ENCODE measurements at regions not wholly inside any gene's neighbourhood (a gene's known extent, or its start where the extent isn't known, plus 50 kb on each side); places are given as distances from the start of the nearest gene placed in this dataset.

- H3K4me3 ChIP-seq (replicated peaks in 1 of 4; ENCODE audit: control extremely low read depth in 1 of 4, insufficient read depth in 1 of 4, low read depth in 3 of 4, low read length in 4 of 4), result no peak overlapping the region
- no peaks in the 10 kb centered on the region for H3K36me3 ChIP-seq (ENCODE audit: control insufficient read depth, insufficient read depth, low read length)
- no peak overlapping the region for H3K27ac ChIP-seq (ENCODE audit: insufficient read depth, low read length)
- H3K9me3 ChIP-seq (ENCODE audit: control insufficient read depth, insufficient read depth, low read depth, low read length), result no peaks in the 10 kb centered on the region
- H3K27me3 ChIP-seq (ENCODE audit: control insufficient read depth, insufficient read depth, low read length), result no peaks in the 10 kb centered on the region
- no peak overlapping the region for H2AFZ ChIP-seq (ENCODE audit: low read length)
- H3K4me2 ChIP-seq (ENCODE audit: extremely low read depth, insufficient read depth, low read length), result no peak overlapping the region
- no peak for DNase-seq (ENCODE audit: low read depth in 2 of 2)
- H3K79me2 ChIP-seq (ENCODE audit: control insufficient read depth, insufficient read depth, low read length), result no peaks in the 10 kb centered on the region
- no peak for TF ChIP-seq CTCF (conservative IDR thresholded peaks at IDR 0.05 in 1 of 2, IDR thresholded peaks at IDR 0.05 in 1 of 2; ENCODE audit: low read depth in 1 of 2, low read length in 2 of 2)
- no peak for TF ChIP-seq EZH2 (IDR thresholded peaks at IDR 0.05; ENCODE audit: low read length, missing control alignments)
- H4K20me1 ChIP-seq (ENCODE audit: control insufficient read depth, extremely low read depth, insufficient read depth, low read length), result no peaks in the 10 kb centered on the region
- H3K9ac ChIP-seq (ENCODE audit: insufficient read depth, low read length), result no peak overlapping the region
- H3K4me1 ChIP-seq (ENCODE audit: control insufficient read depth, extremely low read depth, insufficient read depth, low read length), result no peaks in the 10 kb centered on the region
Measured at GRCh38 chr7:68006619-68007018, 1010.0 kb downstream of the TYW1 start.

GRCh38 chr7:68009716-68010115 is 1013.1 kb downstream of the TYW1 start:
- Histone ChIP-seq H3K4me3 (replicated peaks in 1 of 4; ENCODE audit: control extremely low read depth in 1 of 4, insufficient read depth in 1 of 4, low read depth in 3 of 4, low read length in 4 of 4) (no peak overlapping the region), H2AFZ (ENCODE audit: low read length) (no peak overlapping the region), H3K4me2 (ENCODE audit: extremely low read depth, insufficient read depth, low read length) (no peak overlapping the region), H3K36me3 (ENCODE audit: control insufficient read depth, insufficient read depth, low read length) (no peaks in the 10 kb centered on the region), H4K20me1 (ENCODE audit: control insufficient read depth, extremely low read depth, insufficient read depth, low read length) (no peaks in the 10 kb centered on the region), H3K79me2 (ENCODE audit: control insufficient read depth, insufficient read depth, low read length) (no peaks in the 10 kb centered on the region), H3K27me3 (ENCODE audit: control insufficient read depth, insufficient read depth, low read length) (no peaks in the 10 kb centered on the region), H3K27ac (ENCODE audit: insufficient read depth, low read length) (no peak overlapping the region), H3K9ac (ENCODE audit: insufficient read depth, low read length) (no peak overlapping the region), H3K4me1 (ENCODE audit: control insufficient read depth, extremely low read depth, insufficient read depth, low read length) (no peaks in the 10 kb centered on the region), H3K9me3 (ENCODE audit: control insufficient read depth, insufficient read depth, low read depth, low read length) (no peaks in the 10 kb centered on the region)
- peak in 1 of 2 donors; percentile 21 for DNase-seq (ENCODE audit: low read depth in 2 of 2)
- no peak for TF ChIP-seq CTCF (conservative IDR thresholded peaks at IDR 0.05 in 1 of 2, IDR thresholded peaks at IDR 0.05 in 1 of 2; ENCODE audit: low read depth in 1 of 2, low read length in 2 of 2)
- no peak for TF ChIP-seq EZH2 (IDR thresholded peaks at IDR 0.05; ENCODE audit: low read length, missing control alignments)

- no peak for DNase-seq (ENCODE audit: low read depth in 2 of 2)
- H3K4me2 ChIP-seq (ENCODE audit: extremely low read depth, insufficient read depth, low read length), result no peak overlapping the region
- no peaks in the 10 kb centered on the region for H4K20me1 ChIP-seq (ENCODE audit: control insufficient read depth, extremely low read depth, insufficient read depth, low read length)
- no peaks in the 10 kb centered on the region for H3K4me1 ChIP-seq (ENCODE audit: control insufficient read depth, extremely low read depth, insufficient read depth, low read length)
- TF ChIP-seq CTCF (conservative IDR thresholded peaks at IDR 0.05 in 1 of 2, IDR thresholded peaks at IDR 0.05 in 1 of 2; ENCODE audit: low read depth in 1 of 2, low read length in 2 of 2) (no peak), EZH2 (IDR thresholded peaks at IDR 0.05; ENCODE audit: low read length, missing control alignments) (no peak)
- H3K36me3 ChIP-seq (ENCODE audit: control insufficient read depth, insufficient read depth, low read length), result no peaks in the 10 kb centered on the region
- no peaks in the 10 kb centered on the region for H3K9me3 ChIP-seq (ENCODE audit: control insufficient read depth, insufficient read depth, low read depth, low read length)
- H3K27ac ChIP-seq (ENCODE audit: insufficient read depth, low read length), result no peak overlapping the region
- H2AFZ ChIP-seq (ENCODE audit: low read length), result no peak overlapping the region
- no peak overlapping the region for H3K9ac ChIP-seq (ENCODE audit: insufficient read depth, low read length)
- H3K4me3 ChIP-seq (replicated peaks in 1 of 4; ENCODE audit: control extremely low read depth in 1 of 4, insufficient read depth in 1 of 4, low read depth in 3 of 4, low read length in 4 of 4), result no peak overlapping the region
- H3K27me3 ChIP-seq (ENCODE audit: control insufficient read depth, insufficient read depth, low read length), result no peaks in the 10 kb centered on the region
- H3K79me2 ChIP-seq (ENCODE audit: control insufficient read depth, insufficient read depth, low read length), result no peaks in the 10 kb centered on the region
Measured at GRCh38 chr7:68014031-68014736, 1017.6 kb downstream of the TYW1 start.

All from fibroblast of lung (primary cell).